Fibroblast of mammary gland (primary cell): ENCODE measurements at regions not wholly inside any gene's neighbourhood (a gene's known extent, or its start where the extent isn't known, plus 50 kb on each side); places are given as distances from the start of the nearest gene placed in this dataset.

Experiments used
- DNase-seq: peaks from one replicate; pipeline ENCODE4 v3.0.0-alpha.2; 2010; ENCODE audit warnings: low read depth
- H3K4me3 ChIP-seq: 2 replicates; pipeline ENCODE4 v1.5.1; 2011; ENCODE audit warnings: low read depth, mild to moderate bottlenecking, low read length, moderate library complexity; ENCODE audit not compliant: control insufficient read depth
- TF ChIP-seq, protein P1 (sequence below): conservative IDR thresholded peaks from 2 replicates; pipeline ENCODE4 v1.5.1; 2011; ENCODE audit warnings: low read depth, low read length, inconsistent platforms; ENCODE audit not compliant: control insufficient read depth, insufficient read depth

DNA sequence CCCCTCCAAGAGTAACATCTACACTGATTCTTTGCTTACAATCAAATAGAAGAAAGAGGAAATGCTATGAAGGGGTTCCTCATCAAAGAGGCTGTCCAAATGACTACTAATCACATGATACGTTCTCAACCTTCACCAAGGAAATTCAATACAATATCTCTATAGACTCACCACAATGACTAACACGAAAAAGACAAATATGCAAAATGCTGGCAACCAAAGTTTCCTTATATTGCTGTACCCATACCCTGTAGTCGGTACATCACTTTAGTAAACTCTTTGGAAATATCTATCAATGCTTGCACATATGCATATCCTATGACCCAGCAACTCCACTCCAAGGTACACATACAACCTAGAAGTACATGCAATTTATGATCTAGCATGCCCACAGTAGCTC, 1296.6 kb downstream of the AACS start:
- H3K4me3 ChIP-seq: no peak overlapping the region
- no peak for DNase-seq
- TF ChIP-seq, protein P1, sequence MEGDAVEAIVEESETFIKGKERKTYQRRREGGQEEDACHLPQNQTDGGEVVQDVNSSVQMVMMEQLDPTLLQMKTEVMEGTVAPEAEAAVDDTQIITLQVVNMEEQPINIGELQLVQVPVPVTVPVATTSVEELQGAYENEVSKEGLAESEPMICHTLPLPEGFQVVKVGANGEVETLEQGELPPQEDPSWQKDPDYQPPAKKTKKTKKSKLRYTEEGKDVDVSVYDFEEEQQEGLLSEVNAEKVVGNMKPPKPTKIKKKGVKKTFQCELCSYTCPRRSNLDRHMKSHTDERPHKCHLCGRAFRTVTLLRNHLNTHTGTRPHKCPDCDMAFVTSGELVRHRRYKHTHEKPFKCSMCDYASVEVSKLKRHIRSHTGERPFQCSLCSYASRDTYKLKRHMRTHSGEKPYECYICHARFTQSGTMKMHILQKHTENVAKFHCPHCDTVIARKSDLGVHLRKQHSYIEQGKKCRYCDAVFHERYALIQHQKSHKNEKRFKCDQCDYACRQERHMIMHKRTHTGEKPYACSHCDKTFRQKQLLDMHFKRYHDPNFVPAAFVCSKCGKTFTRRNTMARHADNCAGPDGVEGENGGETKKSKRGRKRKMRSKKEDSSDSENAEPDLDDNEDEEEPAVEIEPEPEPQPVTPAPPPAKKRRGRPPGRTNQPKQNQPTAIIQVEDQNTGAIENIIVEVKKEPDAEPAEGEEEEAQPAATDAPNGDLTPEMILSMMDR: no peak

DNA sequence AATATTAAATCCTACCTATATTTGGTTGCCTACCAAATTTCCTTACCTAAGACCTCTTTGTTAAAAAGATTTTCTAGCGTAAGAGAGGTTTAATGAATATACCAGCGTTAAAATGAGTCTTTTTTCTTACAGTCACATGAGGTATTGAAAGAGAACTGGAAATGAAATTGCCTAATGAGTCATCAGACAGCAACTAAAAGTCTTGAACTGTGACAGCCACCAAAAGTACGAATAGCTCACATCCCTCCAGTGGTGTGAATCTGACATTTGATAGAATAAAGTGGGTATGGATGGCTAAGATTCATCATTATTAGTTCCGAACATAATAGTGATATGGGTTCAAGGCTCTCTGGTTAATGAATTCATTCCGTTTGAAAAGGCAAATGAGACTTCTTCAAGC, 1297.3 kb downstream of the AACS start:
- DNase-seq: no peak
- H3K4me3 ChIP-seq: no peak overlapping the region
- TF ChIP-seq, protein P1: no peak

DNA sequence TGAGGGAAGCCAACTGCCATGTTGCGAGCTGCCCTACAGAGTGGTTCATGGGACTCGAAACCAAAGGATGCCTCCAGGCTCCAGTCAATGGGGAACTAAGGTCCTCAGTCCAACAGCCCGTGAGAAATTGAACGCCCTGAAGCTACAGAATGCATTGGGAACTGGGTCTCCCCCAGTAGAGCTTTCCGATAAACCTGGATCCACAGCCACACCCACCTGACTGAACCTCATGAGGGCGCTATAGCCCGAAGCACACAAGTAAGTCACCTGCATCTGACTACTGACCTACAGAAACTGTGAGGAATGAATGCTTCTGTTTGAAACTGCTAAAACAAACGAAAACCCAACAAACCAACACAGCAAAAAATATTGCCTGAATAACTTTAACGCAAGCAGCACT, 1297.7 kb downstream of the AACS start:
- no peak for DNase-seq
- H3K4me3 ChIP-seq: no peak overlapping the region
- TF ChIP-seq, protein P1: no peak

DNA sequence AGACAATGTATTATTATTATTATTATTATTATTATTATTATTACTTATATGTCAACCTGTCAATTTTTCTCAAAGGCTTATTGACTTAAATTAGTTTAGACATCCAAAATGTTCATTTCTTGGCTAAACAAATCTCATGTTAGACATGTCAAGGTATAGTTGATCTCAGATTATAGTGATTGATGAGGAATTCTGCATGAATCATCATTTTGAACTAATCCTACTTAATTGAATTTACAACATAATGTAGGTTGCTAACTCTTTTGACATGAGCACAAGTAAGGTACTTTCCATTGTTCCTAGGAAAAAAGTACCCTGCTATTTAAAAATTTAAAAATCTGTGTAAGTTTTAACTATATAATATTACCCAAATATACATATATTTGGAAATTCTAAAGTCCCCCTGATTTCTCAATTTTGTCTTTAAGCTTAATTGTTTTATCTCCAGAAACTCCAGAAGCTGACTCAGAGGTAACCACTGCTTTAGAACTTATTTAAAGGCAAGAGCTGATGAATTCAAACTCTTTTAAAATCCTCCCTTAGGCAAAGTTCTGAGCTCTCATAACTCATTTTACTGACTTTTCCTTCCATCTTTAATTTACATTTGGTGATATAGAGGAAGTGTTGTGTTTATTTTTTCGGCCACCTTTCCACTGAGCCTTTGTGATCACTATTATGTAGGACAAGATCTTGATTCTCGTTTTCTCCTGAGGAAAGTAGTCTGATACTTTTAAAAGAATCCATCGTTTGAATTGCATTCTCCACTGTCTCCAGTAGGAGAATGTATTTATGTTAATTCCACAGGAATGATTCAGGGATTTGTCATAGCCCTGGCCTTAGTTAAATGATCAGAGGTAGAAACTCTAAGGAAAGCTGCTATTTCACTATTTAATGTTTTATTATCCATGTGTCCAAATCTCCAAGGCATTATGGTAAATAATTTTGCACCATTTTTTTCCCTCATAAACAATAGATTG, 1304.5 kb downstream of the AACS start:
- H3K4me3 ChIP-seq: no peak overlapping the region
- DNase-seq: peak; percentile 34
- TF ChIP-seq, protein P1: peak; percentile 7

DNA sequence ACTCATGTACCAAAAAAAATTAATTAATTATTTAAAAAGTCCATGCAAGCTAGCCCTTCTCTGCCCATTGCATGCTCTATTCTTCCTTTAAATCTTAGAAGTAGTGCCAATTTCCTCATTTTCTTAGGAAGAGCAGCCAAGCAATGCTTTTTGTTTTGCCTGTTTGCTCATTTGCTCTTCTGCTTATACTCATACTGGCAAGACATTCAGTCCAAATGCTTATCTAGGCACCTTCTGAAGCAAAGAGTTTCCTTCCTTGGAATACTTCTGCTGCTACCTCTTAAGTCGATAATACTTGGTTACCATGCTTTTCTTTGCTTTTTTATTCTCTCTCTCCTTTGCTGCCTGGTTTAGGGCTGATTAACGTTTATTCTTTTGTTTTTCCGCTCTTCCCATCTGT, 1318.3 kb downstream of the AACS start:
- no peak for DNase-seq
- TF ChIP-seq, protein P1: no peak
- H3K4me3 ChIP-seq: no peak overlapping the region

DNA sequence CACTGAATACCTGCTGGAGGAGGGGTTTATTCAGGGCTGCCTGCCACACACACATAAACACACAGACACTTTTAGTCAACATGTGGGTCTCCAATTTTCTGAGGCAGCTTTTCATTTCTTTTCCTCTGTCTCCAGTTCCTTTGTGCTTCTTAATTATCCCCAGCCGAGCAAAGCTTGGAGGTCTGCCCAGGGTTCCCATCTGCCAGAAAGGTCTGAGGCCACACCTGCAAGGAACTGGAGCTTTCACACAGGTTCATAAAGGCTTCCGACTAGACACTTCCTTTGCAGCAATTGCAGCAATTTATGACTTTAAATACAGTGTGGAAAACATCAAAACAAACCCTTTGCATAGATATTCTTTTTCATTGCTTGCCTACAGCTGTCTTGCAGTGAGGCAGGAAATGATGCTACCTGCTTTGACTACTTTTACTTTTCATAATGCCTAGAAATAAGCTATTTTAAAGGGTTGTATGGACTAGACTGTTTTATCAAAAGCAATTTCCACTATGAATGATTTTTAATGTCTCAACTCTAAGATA, 1318.9 kb downstream of the AACS start:
- TF ChIP-seq, protein P1: no peak
- H3K4me3 ChIP-seq: no peak overlapping the region
- DNase-seq: no peak
